Loucy (cell line): ENCODE measurements at regions not wholly inside any gene's neighbourhood (a gene's known extent, or its start where the extent isn't known, plus 50 kb on each side); places are given as distances from the start of the nearest gene placed in this dataset.

Experiments used
- H2AFZ ChIP-seq: fragments of 200-600 bp; sonication (generic); 2 replicates; pipeline ENCODE4 v1.6.0; 2016; ENCODE audit warnings: antibody characterized with exemption, mild to moderate bottlenecking, low read length, moderate library complexity
- H3F3A ChIP-seq: fragments of 200-600 bp; 2 replicates; pipeline ENCODE4 v1.6.0; 2016; ENCODE audit warnings: antibody characterized with exemption, low read depth, mild to moderate bottlenecking
- H3K27me3 ChIP-seq: fragments of 200-600 bp; sonication (generic); 2 replicates; pipeline ENCODE4 v1.6.1; 2014; ENCODE audit warnings: low read length, mild to moderate bottlenecking; ENCODE audit not compliant: insufficient read depth, poor library complexity, severe bottlenecking
- H3K36me3 ChIP-seq: fragments of 200-600 bp; sonication (generic); 2 replicates; pipeline ENCODE4 v1.6.1; 2016; ENCODE audit warnings: low read length; ENCODE audit not compliant: insufficient read depth
- H3K4me1 ChIP-seq: fragments of 200-600 bp; sonication (generic); 2 replicates; pipeline ENCODE4 v1.5.1; 2014; ENCODE audit warnings: low read length, mild to moderate bottlenecking; ENCODE audit not compliant: insufficient read depth, poor library complexity, severe bottlenecking
- H3K4me2 ChIP-seq: fragments of 200-600 bp; sonication (generic); 2 replicates; pipeline ENCODE4 v1.6.0; 2014; ENCODE audit warnings: antibody characterized with exemption, low read length, low read depth, mild to moderate bottlenecking; ENCODE audit not compliant: poor library complexity, severe bottlenecking
- H3K4me3 ChIP-seq: fragments of 200-600 bp; sonication (generic); 2 replicates; pipeline ENCODE4 v1.5.1; 2014; ENCODE audit warnings: low read length, mild to moderate bottlenecking, mixed read lengths; ENCODE audit not compliant: poor library complexity, severe bottlenecking
- H3K79me2 ChIP-seq: fragments of 200-600 bp; sonication (generic); 2 replicates; pipeline ENCODE4 v1.6.1; 2014; ENCODE audit warnings: low read length; ENCODE audit not compliant: insufficient read depth
- H3K9ac ChIP-seq: fragments of 200-600 bp; sonication (generic); 2 replicates; pipeline ENCODE4 v1.6.0; 2014; ENCODE audit warnings: mild to moderate bottlenecking, low read depth, low read length, moderate library complexity; ENCODE audit not compliant: poor library complexity, severe bottlenecking
- H3K9me2 ChIP-seq: fragments of 200-600 bp; sonication (generic); replicated peaks from 2 replicates; pipeline ENCODE4 v1.6.1; 2016; ENCODE audit warnings: low read depth, low read length, mixed read lengths
- H3K9me3 ChIP-seq: fragments of 200-600 bp; sonication (generic); 2 replicates; pipeline ENCODE4 v1.6.1; 2014; ENCODE audit warnings: mild to moderate bottlenecking, antibody characterized with exemption, low read length, low read depth; ENCODE audit not compliant: insufficient read depth
- H4K20me1 ChIP-seq: fragments of 200-600 bp; sonication (generic); 2 replicates; pipeline ENCODE4 v1.6.0; 2014; ENCODE audit warnings: antibody characterized with exemption, low read length, mild to moderate bottlenecking; ENCODE audit not compliant: insufficient read depth, poor library complexity, severe bottlenecking
- EZH2phosphoT487 ChIP-seq: fragments of 200-600 bp; IDR thresholded peaks from 2 replicates; pipeline ENCODE4 v1.6.1; 2018; ENCODE audit warnings: antibody characterized with exemption, mild to moderate bottlenecking, moderate library complexity, borderline replicate concordance
- TF ChIP-seq, protein P1 (sequence below): fragments of 200-600 bp; sonication (generic); conservative IDR thresholded peaks from 2 replicates; pipeline ENCODE4 v1.5.1; 2014; ENCODE audit warnings: mild to moderate bottlenecking, antibody characterized with exemption, low read length

DNA sequence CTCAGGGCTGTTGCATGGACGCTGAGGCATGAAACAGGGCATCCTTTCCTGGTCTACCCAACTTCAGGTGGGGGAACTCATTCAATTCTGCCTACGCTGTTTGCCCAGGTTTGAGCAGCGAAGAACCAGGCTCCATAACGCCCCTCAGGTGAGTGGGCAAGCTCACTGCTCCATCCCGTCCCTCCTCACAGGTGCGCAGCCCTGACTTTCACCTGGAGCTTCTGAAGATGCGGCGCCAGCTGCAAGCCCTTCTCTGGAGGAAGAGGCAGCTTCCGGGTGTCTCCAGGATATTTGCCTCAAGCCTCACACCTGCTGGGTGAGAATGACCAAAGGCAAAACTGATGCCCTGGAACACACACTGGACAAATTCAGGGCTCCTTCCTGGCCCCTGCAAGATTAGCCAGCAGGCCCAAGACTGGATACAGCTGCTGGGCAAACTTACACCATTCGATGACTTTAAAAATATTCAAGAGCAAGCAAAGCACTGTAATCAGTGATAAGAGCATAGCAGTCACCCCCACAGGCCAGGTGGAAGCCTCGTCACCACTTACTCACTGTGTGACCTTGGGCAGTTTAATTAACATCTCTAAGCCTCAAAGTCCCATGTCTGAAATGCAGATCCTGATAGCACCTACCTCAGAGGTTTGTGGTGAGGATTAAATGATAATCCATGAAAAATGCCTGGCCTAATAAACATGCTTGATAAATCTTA, 97.7 kb downstream of the GYPC start:
- Histone ChIP-seq H3K9me3 (no peaks in the 10 kb centered on the region), H3K4me3 (no peak overlapping the region), H3K9ac (no peak overlapping the region), H3K9me2 (no peaks in the 10 kb centered on the region), H3K4me1 (peaks cover 8% of the 10 kb centered on the region), H4K20me1 (no peaks in the 10 kb centered on the region), H3F3A (no peaks in the 10 kb centered on the region), H3K27me3 (no peaks in the 10 kb centered on the region), H3K36me3 (no peaks in the 10 kb centered on the region), H3K4me2 (no peak overlapping the region), H2AFZ (no peak overlapping the region), H3K79me2 (no peaks in the 10 kb centered on the region)
- TF ChIP-seq, protein P1, sequence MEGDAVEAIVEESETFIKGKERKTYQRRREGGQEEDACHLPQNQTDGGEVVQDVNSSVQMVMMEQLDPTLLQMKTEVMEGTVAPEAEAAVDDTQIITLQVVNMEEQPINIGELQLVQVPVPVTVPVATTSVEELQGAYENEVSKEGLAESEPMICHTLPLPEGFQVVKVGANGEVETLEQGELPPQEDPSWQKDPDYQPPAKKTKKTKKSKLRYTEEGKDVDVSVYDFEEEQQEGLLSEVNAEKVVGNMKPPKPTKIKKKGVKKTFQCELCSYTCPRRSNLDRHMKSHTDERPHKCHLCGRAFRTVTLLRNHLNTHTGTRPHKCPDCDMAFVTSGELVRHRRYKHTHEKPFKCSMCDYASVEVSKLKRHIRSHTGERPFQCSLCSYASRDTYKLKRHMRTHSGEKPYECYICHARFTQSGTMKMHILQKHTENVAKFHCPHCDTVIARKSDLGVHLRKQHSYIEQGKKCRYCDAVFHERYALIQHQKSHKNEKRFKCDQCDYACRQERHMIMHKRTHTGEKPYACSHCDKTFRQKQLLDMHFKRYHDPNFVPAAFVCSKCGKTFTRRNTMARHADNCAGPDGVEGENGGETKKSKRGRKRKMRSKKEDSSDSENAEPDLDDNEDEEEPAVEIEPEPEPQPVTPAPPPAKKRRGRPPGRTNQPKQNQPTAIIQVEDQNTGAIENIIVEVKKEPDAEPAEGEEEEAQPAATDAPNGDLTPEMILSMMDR: no peak
- no peak for TF ChIP-seq EZH2phosphoT487

- H3K9ac ChIP-seq: no peak overlapping the region
- H3K27me3 ChIP-seq: no peaks in the 10 kb centered on the region
- H3K79me2 ChIP-seq: no peaks in the 10 kb centered on the region
- peaks cover 8% of the 10 kb centered on the region for H3K4me1 ChIP-seq
- no peak overlapping the region for H3K4me3 ChIP-seq
- H3K36me3 ChIP-seq: no peaks in the 10 kb centered on the region
- no peak overlapping the region for H3K4me2 ChIP-seq
- H3F3A ChIP-seq: no peaks in the 10 kb centered on the region
- TF ChIP-seq, protein P1: no peak
- no peak for TF ChIP-seq EZH2phosphoT487
- H4K20me1 ChIP-seq: no peaks in the 10 kb centered on the region
- no peaks in the 10 kb centered on the region for H3K9me2 ChIP-seq
- H3K9me3 ChIP-seq: no peaks in the 10 kb centered on the region
- H2AFZ ChIP-seq: no peak overlapping the region
Observed at GRCh38 chr2:126754240-126755004, 98.5 kb downstream of the GYPC start.

DNA sequence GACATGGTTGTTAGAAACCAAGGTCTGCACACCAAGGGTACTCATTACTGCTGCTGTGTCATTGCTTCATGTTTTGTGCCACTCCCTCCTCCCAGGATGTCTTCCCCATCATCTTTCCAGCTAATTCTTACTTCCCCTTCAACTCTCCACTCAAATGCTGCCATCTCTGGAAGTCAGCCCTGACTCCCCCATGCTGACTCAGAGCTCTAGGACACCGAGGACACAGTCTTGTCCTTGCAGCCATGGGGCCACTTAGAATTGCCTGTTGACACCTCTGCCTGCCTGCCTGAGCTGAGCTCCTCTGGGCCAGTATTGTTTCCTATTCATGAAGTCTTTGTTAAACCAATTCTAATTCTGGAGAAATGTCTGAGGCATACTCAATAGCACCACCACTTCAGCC, 100.2 kb downstream of the GYPC start:
- TF ChIP-seq, protein P1: no peak
- no peak for TF ChIP-seq EZH2phosphoT487
- Histone ChIP-seq H3K9ac (no peak overlapping the region), H2AFZ (no peak overlapping the region), H3F3A (no peaks in the 10 kb centered on the region), H3K9me2 (no peaks in the 10 kb centered on the region), H4K20me1 (no peaks in the 10 kb centered on the region), H3K4me3 (no peak overlapping the region), H3K4me2 (no peak overlapping the region), H3K36me3 (no peaks in the 10 kb centered on the region), H3K9me3 (no peaks in the 10 kb centered on the region), H3K27me3 (no peaks in the 10 kb centered on the region), H3K79me2 (no peaks in the 10 kb centered on the region), H3K4me1 (peaks cover 10% of the 10 kb centered on the region)
